Colonic mucosa (tissue), 4 donors: ENCODE measurements at regions not wholly inside any gene's neighbourhood (a gene's known extent, or its start where the extent isn't known, plus 50 kb on each side); places are given as distances from the start of the nearest gene placed in this dataset.

Experiments
- DNase-seq: peaks from one replicate; pipeline ENCODE4 v3.0.0-alpha.2; 2020
- H3K27ac ChIP-seq: fragments of 200-600 bp; one replicate; pipeline ENCODE4 v1.8.0; 2021
- H3K27me3 ChIP-seq: fragments of 200-600 bp; one replicate; pipeline ENCODE4 v1.8.0; 2021
- H3K36me3 ChIP-seq: fragments of 200-600 bp; one replicate; pipeline ENCODE4 v1.8.0; 2021
- H3K4me1 ChIP-seq: fragments of 200-600 bp; one replicate; pipeline ENCODE4 v1.8.0; 2021; ENCODE audit warnings: mild to moderate bottlenecking
- H3K4me3 ChIP-seq: fragments of 200-600 bp; one replicate; pipeline ENCODE4 v1.8.0; 2021
- H3K9ac ChIP-seq, 2 donors: one replicate each; pipeline ENCODE4 v1.7.0; 2013; ENCODE audit warnings: control low read depth in 2 of 2, low read depth in 2 of 2, low read length in 2 of 2
- H3K9me3 ChIP-seq: fragments of 200-600 bp; one replicate; pipeline ENCODE4 v1.8.0; 2021
- CTCF ChIP-seq: fragments of 200-600 bp; IDR thresholded peaks from one replicate; pipeline ENCODE4 v1.8.0; 2022; ENCODE audit warnings: antibody characterized with exemption, mild to moderate bottlenecking
- intact Hi-C: fragments of 100-400 bp; cut with DNase I; formaldehyde crosslinking; loops from one replicate; pipeline ENCODE4 v1.14.1; 2022
- donor health status: healthy.
- donor health status: DM: no; HTN: no; CAD: no.
- donor health status: DM: no; HTN: no; CAD: no.

- H3K27ac ChIP-seq: no peak overlapping the region
- H3K9ac ChIP-seq: no peak overlapping the region
- no peaks in the 10 kb centered on the region for H3K4me1 ChIP-seq
- intact Hi-C loops: no loop called here
- H3K27me3 ChIP-seq: no peaks in the 10 kb centered on the region
- no peaks in the 10 kb centered on the region for H3K36me3 ChIP-seq
- no peaks in the 10 kb centered on the region for H3K9me3 ChIP-seq
- no peak for DNase-seq
- H3K4me3 ChIP-seq: no peak overlapping the region
- TF ChIP-seq CTCF: no peak
These were observed 157.9 kb upstream of the GLI2 start for GRCh38 chr2:120577721-120578295.

GRCh38 chr2:120578576-120579352 is 156.9 kb upstream of the GLI2 start:
- Histone ChIP-seq H3K27ac (no peak overlapping the region), H3K27me3 (no peaks in the 10 kb centered on the region), H3K4me3 (no peak overlapping the region), H3K36me3 (no peaks in the 10 kb centered on the region), H3K9ac (no peak overlapping the region), H3K9me3 (no peaks in the 10 kb centered on the region), H3K4me1 (no peaks in the 10 kb centered on the region)
- no peak for TF ChIP-seq CTCF
- intact Hi-C loops: no loop called here
- DNase-seq: no peak

GRCh38 chr2:120579916-120580685 is 155.6 kb upstream of the GLI2 start:
- Histone ChIP-seq H3K4me3 (no peak overlapping the region), H3K27me3 (no peaks in the 10 kb centered on the region), H3K9me3 (no peaks in the 10 kb centered on the region), H3K36me3 (no peaks in the 10 kb centered on the region), H3K27ac (no peak overlapping the region), H3K4me1 (no peaks in the 10 kb centered on the region), H3K9ac (no peak overlapping the region)
- no peak for TF ChIP-seq CTCF
- intact Hi-C loops: no loop called here
- DNase-seq: no peak

- Histone ChIP-seq H3K9ac (no peak overlapping the region), H3K36me3 (no peaks in the 10 kb centered on the region), H3K4me3 (no peak overlapping the region), H3K27me3 (no peaks in the 10 kb centered on the region), H3K27ac (no peak overlapping the region), H3K9me3 (no peaks in the 10 kb centered on the region), H3K4me1 (no peaks in the 10 kb centered on the region)
- TF ChIP-seq CTCF: no peak
- intact Hi-C loops: no loop called here
- no peak for DNase-seq
These were observed 155.0 kb upstream of the GLI2 start for GRCh38 chr2:120580709-120581108.

GRCh38 chr2:120583121-120583520 is 152.5 kb upstream of the GLI2 start:
- Histone ChIP-seq H3K27me3 (peaks cover 16% of the 10 kb centered on the region), H3K4me1 (no peaks in the 10 kb centered on the region), H3K27ac (no peak overlapping the region), H3K4me3 (no peak overlapping the region), H3K9ac (no peak overlapping the region), H3K36me3 (no peaks in the 10 kb centered on the region), H3K9me3 (no peaks in the 10 kb centered on the region)
- DNase-seq: no peak
- no peak for TF ChIP-seq CTCF
- intact Hi-C loops: no loop called here
